ENCODE measurements at regions not wholly inside any gene's neighbourhood (a gene's known extent, or its start where the extent isn't known, plus 50 kb on each side); places are given as distances from the start of the nearest gene placed in this dataset.
"Not testable (repeated sequence)": the region's sequence is repeated elsewhere in the genome, so short reads cannot be mapped to it uniquely, and the experiment has no call there.

DNA sequence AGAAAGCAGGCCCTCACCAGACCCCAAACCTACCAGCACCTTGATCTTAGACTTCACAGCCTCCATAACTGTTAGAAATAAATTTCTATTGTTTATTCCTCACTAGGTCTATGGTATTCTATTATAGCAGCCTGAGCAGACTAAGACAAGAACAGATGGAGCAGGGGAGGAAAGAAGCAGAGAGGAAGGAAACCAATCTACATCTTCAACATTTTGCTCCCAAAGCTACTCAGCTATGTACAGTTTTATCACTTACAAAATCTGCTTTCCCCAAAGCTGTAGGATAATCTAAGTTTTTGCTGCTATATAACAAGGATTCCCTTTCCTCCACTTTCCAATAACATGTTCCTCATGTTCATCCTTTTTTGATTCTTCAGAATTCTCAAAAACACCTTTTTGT lies 274.4 kb upstream of the CHAC2 start:
- no peak for DNase-seq (ENCODE audit: low read depth, low spot score)

DNA sequence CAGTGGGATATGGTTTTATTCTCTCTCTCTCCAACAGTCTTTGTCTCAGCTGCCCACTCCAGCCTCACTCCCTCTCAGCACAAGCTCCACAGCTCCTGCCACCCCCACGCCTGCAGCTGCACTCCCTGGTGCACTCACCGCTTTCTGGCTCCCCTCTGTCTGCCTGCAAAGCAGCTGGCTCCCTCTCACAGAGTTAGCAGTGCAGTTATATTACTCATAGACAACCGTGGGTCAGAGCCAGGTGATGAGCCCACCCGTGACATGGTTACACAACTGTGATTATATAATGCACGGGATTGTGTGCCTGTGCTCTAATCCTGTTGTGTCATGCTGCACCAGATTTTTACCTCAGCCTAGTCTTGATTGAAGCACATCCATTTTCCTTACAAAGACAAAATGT lies 276.9 kb upstream of the CHAC2 start:
- DNase-seq (ENCODE audit: low read depth, low spot score), result no peak

DNA sequence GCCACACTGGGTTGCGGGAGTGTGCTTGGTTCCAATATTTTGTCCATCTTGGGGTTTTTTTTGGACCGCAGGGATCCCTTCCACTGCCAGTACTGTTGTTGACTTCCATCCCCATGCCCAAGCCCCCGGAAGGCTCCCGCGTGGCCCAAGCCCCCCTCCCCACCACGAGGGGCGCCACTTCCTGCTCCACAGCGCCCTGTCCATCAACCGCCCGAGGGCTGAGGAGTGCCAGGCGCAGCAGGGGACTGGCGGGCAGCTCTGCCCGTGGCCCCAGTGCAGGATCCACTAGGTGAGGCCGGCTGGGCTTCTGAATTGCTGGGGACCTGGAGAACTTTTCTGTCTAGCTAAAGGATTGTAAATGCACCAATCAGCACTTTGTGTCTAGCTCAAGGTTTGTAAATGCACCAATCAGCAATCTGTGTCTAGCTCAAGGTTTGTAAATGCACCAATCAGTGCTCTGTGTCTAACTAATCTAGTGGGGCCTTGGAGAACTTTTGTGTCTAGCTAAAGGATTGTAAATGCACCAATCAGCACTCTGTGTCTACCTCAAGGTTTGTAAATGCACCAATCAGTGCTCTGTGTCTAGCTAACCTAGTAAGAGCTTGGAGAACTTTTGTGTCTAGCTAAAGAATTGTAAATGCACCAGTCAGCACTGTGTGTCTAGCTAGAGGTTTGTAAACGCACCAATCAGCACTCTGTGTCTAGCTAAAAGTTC lies 281.3 kb upstream of the CHAC2 start:
- not testable (repeated sequence) for DNase-seq (ENCODE audit: low read depth, low spot score)

DNA sequence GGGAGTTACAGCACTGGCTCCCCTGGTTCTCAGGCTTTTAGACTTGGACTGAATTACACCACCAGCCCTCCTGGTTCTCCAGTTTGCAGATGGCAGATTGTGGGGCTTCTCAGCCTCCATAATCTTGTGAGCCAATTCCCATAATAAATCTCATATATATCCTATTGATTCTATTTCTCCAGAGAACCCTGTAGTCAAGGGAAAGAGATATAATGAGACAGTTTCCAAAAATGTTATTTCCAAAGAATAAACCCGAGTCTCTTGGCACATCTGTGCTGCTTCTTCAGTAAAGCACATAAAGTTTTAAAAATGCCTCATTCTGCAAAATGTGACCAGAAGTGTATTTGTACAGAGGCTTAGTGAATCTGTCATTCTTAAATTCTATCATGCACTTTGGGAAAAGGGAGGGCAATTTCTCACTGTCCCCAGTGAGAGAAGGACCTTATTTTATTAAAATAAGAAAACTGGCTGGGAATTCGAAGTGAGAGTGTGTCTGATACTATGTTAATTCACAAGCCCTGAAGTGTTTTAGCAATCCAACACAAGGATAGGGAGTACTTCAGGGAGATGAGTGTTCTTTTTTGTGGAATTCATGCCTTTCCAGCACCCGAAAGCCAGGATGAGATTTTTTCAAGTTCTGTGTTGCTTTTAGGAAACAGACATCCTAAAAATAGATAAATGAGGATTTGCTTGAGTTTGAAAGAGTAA lies 282.4 kb upstream of the CHAC2 start:
- no peak for DNase-seq (ENCODE audit: low read depth, low spot score)

DNA sequence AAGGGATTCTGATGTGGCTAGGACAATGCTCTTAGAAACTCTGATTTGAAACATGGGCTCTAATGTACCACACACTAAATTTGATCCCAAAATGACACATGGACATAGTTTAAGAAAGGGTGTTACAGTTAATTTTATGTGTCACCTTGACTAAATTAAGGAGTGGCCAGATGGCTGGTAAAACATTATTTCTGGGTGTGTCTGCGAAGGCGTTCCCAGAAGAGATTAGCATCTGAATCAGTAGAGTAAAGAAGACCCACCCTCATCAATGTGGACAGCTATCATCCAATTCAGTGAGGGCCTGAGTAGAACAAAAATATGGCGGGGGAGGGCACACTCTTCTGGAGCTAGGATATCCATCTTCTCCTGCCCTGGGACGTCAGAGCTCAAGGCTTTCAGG lies 283.1 kb upstream of the CHAC2 start:
- no peak for DNase-seq (ENCODE audit: low read depth, low spot score)

DNA sequence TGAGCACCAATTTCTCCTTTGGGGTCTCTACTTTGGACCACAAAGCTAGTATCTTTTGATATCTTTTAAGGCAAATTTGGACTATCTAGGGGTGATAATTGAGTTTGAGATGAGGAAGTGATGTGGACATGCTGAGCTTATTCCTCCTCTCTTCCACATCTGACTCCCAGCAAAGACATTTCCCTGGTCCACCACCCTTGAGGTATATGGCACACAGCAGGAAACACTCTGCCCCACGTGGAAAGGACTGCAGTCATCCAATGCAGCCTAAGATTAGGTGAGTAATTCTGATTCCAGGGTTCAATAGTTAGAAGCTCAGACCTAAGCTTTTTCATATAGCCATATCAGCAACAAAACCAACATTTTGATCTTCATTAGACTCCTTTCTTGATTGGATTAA lies 290.1 kb upstream of the CHAC2 start:
- no peak for DNase-seq (ENCODE audit: low read depth, low spot score)

DNA sequence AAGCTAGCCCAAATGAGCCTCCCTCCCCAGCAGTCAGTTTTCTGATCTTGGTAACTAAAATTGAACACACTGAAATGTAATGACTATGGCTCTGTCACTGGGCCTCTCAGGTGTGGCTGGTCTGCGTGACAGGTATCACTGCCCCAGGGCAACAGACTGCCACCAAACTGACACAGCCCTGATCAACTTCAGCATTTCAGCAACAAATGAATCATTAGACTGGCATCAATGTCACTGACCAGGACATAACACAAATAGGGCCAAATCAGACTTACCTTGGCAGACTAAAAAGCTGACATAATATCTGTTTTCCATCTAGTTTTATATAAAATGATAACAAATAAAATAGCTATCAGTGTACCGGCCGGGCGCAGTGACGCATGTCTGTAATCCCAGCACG lies 290.8 kb upstream of the CHAC2 start:
- no peak for DNase-seq (ENCODE audit: low read depth, low spot score)

DNA sequence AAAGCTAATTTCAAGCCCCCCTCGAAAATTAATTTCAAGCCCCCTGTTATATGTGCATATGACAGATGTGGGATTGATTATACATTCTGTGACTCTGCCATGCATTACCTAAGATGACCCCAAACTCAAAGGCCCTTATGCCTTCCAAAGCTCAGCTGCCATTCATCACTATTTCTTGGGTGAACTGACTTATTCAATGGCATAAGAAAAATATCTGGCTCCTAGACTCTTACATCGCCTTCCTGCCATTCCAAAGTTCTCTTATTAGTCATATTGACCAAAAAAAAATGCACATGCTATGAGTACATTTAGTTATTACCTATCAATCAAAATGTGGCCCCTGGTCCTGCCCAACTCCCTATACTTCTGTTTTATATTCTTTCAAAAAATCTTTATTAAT lies 291.8 kb upstream of the CHAC2 start:
- DNase-seq (ENCODE audit: low read depth, low spot score), result no peak

DNA sequence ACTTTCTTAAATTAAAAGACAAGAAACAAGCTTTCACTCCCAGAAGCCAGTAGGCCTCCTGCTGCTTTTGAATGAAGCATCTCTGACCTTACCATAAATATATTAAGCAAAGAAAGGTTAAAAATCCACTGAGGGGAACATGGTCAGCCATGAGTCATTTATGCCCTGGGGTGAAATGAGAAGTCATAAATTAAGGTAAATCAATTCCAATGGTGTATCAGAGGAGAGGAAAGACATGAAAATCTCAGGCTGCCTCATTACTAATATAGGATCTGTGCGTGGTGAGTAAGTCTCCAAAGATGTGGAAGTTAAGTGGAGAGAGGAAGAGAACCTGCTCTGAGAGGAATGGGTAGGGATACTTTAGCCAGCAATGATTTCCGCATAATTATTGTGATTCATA lies 292.3 kb upstream of the CHAC2 start:
- no peak for DNase-seq (ENCODE audit: low read depth, low spot score)

DNA sequence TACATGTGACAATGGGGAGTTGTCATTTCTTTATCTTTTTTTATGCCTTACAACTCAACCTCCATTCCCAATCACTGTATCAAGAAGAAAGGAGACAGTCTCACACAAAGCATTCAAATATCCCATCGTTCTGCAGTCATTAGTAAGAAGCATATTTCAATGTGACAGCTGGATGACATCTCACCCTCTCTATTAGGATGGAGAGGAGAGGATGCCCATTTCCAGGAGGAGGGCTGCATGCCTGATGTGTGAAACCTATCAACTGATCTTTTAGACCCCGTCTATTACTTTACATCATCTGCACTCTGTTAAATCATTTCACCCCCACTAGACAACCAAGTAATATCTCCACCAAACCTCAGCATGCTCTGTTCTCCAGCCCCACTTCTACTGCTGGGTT lies 292.7 kb upstream of the CHAC2 start:
- no peak for DNase-seq (ENCODE audit: low read depth, low spot score)

DNA sequence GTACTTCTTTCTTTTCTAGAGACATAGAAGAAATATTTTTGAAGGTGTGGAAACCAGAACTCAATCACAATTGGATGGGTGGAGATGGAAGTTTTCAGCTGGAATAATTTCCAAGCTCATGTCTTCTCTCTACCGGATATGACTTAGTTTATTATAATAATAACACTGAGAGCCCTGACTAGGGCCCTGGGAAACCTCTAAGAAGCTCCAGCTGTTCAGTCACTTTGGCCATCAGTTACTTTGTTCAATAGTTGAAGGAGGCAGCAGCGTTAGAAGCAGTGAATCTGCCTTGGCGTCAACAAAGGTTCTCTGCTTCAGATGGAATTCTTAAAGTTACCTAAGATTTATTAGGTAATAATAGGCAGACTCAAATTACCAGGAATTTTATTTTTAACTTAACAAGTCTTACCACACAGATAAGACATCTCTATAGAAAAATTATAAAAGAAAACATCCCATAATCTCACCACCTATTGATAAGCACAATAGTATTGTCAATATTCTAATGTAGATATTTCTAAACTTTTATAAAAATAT lies 293.8 kb upstream of the CHAC2 start:
- no peak for DNase-seq (ENCODE audit: low read depth, low spot score)

DNA sequence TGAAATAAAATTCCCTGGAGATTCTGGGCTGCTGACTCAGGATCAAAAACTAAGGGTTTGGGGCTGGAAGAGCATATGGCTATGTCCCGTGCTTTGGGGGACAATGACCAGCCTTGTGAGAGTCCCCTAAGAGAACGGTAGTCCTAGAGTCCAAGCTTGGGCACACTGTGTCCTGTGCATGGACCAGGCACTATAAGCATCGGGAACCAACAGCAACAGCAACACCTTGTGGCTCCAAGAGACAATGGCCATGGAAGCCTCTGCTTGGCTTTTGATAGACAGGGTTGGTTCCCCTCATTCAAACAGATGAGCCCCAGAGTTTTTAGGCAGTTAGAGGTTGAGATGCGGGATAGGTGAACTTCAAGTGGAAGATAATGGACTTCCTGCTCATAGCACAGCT lies 294.4 kb upstream of the CHAC2 start:
- DNase-seq (ENCODE audit: low read depth, low spot score), result no peak

DNA sequence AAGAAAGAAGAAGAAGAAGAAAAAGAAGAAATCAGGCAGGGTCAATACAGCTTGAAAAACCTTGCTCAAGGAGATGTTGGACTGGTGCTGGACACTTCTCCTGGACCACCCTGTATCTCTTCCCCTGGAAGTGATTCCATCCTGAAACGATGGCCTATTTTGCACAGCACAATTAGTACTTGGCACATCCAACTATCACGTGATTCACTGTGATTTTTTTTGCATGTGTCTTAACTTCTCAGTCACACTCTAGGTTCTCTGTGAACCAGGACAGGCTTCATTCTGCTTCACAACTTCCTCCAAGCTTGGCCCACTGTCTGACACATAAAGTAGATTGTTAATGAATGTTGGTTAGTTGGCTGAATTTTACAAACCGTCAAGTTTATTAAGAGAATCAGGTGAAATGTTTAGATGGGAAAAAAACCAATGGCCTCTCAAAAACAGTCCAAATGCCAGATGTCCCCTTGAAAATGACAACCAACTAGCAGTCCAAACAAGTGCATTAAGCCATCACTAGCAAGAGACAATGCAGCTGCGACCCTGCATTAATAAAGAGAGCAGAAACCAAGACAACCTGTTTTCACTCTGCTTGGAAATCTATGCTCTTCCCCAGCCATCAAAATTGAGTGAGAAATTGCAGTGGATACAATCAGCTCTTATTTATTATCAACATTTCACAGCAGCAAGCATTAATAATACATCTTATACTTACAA lies 300.0 kb upstream of the CHAC2 start:
- no peak for DNase-seq (ENCODE audit: low read depth, low spot score)

DNA sequence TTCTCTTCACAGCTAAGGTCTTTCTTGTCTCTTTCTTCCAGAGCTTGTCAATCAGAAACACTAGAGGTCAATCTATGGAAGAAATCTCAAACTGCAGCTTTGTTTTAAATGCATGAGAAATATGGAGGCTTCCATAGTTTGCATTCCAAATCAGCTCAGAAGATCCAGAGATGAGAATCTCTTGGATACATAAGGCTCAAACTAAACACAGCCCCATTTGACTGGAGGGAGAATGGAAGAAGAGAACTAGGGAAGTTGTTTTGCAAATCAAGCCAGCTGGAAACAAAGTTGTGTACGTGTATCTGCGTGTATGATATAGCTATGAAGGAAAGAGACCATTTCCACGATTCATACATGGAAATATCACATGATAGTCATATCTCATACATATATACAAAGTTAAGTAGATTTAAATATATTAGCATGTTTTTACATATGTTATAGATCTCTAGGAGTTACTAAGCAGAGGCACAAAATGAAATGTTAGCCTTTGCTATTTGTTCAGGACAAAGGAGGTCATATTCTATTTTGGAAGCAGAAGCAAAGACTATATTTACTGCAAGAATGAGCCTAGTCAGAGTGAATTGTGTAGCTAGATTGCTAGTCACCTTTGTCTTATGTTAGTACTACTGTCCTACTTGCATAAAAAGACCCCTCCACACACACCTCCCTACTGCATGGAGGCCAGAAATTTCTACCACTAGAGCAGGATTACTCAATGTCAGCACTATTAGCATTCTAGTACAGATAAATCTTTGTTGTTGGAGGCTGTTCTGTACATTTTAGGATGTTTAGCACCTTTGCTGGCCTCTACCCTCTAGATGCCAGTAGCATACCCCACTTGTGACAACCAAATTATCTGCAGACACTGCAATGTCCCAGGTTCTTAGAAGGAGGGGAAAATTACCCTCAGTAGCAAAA lies 303.5 kb upstream of the CHAC2 start:
- no peak for DNase-seq (ENCODE audit: low read depth, low spot score)

DNA sequence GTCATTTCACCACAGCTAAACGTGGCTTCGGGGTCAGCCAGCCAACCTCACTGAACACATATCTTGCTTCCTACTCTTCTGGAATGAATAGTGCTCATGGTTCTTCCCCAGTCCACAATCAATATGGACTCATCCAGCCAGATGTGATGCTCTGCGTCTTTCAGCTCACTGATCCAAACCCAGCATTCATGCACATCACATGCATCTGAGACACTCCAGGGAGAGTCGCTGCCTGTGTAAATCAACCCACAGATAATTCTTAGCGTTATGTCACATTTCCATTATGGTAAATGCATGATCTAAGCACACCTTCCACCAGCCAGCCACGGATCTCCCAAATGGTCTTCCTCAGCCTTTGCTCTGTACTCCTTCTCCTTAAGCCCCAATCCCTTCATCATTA lies 306.7 kb upstream of the CHAC2 start:
- DNase-seq (ENCODE audit: low read depth, low spot score), result no peak

DNA sequence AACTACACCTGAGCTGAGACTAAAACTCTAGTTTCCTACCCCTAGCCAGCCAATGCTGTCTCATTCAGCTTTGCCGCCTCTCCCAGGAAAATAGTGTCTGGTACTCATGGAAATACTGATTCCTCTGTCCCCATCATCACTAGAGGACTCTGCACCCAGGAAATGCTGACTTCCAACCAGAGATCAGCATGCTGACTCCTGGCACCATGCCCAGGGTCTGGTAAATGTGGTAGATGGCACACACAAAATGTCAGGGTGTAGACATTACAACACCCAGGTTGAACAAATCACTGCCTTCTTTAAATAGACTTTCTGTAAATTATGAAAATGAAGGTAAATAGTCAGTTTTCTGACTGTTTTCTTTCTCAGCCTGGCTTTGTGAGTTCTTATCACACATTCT lies 307.3 kb upstream of the CHAC2 start:
- no peak for DNase-seq (ENCODE audit: low read depth, low spot score)

DNA sequence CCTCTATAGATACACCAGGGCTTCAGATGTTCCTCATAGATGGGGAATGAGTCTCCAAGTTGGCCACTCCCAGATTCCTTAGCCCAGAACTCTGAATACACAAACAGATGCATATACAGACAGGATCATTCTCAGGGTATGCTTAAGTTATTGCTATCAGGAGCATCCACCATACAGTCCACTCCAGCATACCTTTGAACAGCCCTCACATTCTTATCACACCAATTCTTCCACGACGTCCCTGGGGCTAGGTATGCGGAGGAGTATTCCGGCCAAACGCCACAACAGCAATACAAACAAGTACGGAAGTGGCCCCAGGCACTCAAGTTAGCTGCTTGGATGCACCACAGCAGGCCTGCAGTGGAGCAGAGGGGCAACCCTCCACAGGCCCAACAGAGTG lies 312.5 kb upstream of the CHAC2 start:
- DNase-seq (ENCODE audit: low read depth, low spot score), result no peak

DNA sequence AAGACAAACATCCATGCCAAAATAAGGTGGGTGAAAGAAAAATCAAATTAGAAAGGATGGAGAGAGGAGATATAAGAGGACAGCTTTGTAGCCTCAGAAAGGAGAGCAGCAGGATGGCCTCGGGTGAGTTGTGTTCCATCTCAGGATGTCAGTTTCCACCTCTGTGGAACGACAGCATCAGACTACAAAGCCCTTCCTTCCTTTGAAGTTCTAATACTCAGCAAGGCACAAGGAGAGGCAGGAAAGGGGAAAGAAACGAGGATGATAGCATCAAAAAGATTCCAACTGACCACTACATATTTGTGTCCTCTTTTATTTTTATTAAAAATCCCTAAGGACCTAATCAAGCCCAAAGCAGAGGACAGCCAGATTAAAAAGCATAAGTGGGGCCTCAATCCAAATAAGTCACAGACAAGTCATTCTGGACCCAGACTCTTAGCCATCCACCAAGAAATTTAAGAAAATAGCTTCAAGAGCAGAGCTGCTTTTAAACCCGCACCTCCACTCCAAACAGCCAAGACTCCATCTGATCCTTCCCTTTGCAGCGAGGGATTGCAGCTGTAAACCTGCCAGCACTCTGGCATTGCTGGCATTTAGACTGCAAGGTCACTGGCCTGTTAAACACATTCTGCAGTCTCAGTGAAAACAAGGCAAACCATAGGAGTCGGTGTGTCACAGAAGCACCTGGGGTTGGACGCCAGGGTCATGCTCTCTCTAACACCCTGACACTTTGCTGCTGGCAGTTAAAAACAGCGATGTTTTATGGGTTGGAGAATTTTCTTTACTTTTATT lies 314.5 kb upstream of the CHAC2 start:
- DNase-seq (ENCODE audit: low read depth, low spot score), result no peak

DNA sequence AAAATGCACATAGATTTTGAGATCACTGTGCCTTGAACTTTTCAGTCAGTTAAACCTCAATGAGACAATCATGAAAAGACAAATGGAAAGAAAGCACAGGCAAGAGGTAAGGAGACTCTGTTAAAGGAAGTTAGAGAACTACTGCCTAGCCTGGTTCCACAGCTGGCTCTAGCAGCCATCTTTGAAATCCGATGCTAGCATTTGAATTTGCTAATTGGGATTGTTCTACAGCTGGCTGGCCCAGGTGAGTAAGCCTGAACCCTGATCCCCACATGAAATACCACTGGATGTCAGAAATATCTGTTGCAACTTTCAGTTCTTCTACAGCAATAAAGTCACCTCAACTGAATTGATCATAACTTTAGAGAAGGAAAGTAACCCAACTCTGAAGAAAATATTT lies 315.2 kb upstream of the CHAC2 start:
- DNase-seq (ENCODE audit: low read depth, low spot score), result no peak

DNA sequence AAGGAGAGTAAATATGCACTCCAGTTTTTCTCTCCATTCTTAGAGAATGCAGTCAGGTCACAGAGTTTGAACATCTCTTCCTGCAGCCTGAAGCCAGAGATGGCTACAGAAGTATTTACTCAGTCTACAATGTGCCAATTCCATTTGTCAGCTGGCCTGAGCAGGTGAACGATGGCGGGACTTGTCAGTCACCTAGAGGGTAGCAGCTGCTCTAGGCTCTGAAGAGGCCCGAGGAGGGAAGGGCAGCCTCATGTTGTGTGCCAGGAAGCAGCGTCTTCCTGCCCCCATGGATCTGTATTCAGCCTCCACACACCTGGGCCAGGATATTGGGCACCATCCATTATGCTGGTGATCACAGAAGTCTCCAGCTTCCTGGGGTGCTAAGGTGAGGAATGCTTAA lies 316.7 kb upstream of the CHAC2 start:
- no peak for DNase-seq (ENCODE audit: low read depth, low spot score)

DNA sequence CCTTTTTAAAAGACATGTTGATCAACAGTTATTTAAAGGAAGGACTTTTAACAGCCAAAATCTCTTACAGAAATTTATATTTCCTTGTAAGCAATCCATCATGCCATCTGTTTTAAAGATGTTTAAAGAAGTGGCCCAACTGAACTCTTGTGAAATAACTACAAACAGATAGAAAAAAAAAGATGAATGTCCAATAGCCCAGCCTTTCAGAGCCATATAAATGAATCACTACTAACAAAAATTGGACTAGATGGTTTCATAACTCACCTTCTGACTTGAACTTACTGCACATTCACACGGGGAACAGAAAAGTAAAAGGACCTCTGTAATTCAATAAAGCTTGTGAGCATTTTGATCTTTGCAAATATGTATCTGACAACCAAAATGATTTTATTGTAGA lies 319.0 kb upstream of the CHAC2 start:
- no peak for DNase-seq (ENCODE audit: low read depth, low spot score)
